Left ventricle myocardium inferior (tissue), 1 donor: ENCODE measurements at regions not wholly inside any gene's neighbourhood (a gene's known extent, or its start where the extent isn't known, plus 50 kb on each side); places are given as distances from the start of the nearest gene placed in this dataset.

Experiments
- DNase-seq: peaks from one replicate; pipeline ENCODE4 v3.0.0-alpha.2; 2020
- H3K27ac ChIP-seq: fragments of 200-600 bp; replicated peaks from 2 replicates; pipeline ENCODE4 v1.8.0; 2021
- H3K27me3 ChIP-seq: fragments of 200-600 bp; 2 replicates; pipeline ENCODE4 v1.8.0; 2021; ENCODE audit warnings: low read depth
- H3K36me3 ChIP-seq: fragments of 200-600 bp; 2 replicates; pipeline ENCODE4 v1.8.0; 2021
- H3K4me1 ChIP-seq: fragments of 200-600 bp; 2 replicates; pipeline ENCODE4 v1.8.0; 2021
- H3K4me3 ChIP-seq: fragments of 200-600 bp; 2 replicates; pipeline ENCODE4 v1.8.0; 2021; ENCODE audit warnings: mild to moderate bottlenecking, moderate library complexity
- H3K9me3 ChIP-seq: fragments of 200-600 bp; replicated peaks from 2 replicates; pipeline ENCODE4 v1.8.0; 2021
- intact Hi-C: fragments of 100-400 bp; cut with micrococcal nuclease; formaldehyde crosslinking; loops from one replicate; pipeline ENCODE4 v1.11.0; 2022
- TF ChIP-seq, protein P1 (sequence below): fragments of 200-600 bp; IDR thresholded peaks from 2 replicates; pipeline ENCODE4 v1.8.0; 2021; ENCODE audit warnings: antibody characterized with exemption, mild to moderate bottlenecking, borderline replicate concordance
- donor health status: DM: no; HTN: yes; CAD: no; lungs with severe emphysema.

DNA sequence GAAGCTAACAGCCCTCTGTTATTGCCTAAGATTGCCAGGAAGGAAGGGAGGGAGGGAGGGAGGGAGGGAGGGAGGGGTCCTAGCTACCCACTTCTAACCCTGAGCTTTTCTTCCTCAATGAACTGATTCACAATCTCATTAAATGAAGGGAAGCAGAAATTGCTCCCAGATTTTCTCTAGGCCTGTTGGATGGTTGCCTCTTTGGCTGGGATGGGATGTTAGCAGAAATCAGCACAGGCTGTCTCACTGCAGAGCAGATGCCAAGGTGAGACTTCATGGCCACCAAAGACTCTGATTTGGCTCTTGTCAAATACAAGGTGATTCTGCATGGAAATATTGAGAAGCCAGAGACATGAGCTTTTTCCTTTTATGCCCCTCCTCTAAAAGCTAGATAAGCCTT lies 578.6 kb downstream of the ACTL7B start:
- no peaks in the 10 kb centered on the region for H3K36me3 ChIP-seq
- TF ChIP-seq, protein P1, sequence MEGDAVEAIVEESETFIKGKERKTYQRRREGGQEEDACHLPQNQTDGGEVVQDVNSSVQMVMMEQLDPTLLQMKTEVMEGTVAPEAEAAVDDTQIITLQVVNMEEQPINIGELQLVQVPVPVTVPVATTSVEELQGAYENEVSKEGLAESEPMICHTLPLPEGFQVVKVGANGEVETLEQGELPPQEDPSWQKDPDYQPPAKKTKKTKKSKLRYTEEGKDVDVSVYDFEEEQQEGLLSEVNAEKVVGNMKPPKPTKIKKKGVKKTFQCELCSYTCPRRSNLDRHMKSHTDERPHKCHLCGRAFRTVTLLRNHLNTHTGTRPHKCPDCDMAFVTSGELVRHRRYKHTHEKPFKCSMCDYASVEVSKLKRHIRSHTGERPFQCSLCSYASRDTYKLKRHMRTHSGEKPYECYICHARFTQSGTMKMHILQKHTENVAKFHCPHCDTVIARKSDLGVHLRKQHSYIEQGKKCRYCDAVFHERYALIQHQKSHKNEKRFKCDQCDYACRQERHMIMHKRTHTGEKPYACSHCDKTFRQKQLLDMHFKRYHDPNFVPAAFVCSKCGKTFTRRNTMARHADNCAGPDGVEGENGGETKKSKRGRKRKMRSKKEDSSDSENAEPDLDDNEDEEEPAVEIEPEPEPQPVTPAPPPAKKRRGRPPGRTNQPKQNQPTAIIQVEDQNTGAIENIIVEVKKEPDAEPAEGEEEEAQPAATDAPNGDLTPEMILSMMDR = no peak

GRCh38 chr9:108275906-108276305 lies 579.9 kb downstream of the ACTL7B start:
- TF ChIP-seq, protein P1 = no peak
- no peak overlapping the region for H3K4me3 ChIP-seq
- no peak overlapping the region for H3K27ac ChIP-seq
- peaks cover 12% of the 10 kb centered on the region for H3K4me1 ChIP-seq
- no peaks in the 10 kb centered on the region for H3K36me3 ChIP-seq
- intact Hi-C loops = no loop called here
- DNase-seq = no peak
- no peaks in the 10 kb centered on the region for H3K9me3 ChIP-seq
- no peaks in the 10 kb centered on the region for H3K27me3 ChIP-seq

More for the DNA sequence above, 578.6 kb downstream of the ACTL7B start:
- Histone ChIP-seq H3K4me3 (no peak overlapping the region), H3K4me1 (peaks cover 6% of the 10 kb centered on the region), H3K27me3 (no peaks in the 10 kb centered on the region), H3K27ac (no peak overlapping the region), H3K9me3 (no peaks in the 10 kb centered on the region)
- no peak for DNase-seq
- intact Hi-C loops = no loop called here

GRCh38 chr9:108274971-108275370 lies 580.8 kb downstream of the ACTL7B start:
- no peaks in the 10 kb centered on the region for H3K9me3 ChIP-seq
- H3K27me3 ChIP-seq = no peaks in the 10 kb centered on the region
- H3K36me3 ChIP-seq = no peaks in the 10 kb centered on the region
- TF ChIP-seq, protein P1 = no peak
- H3K27ac ChIP-seq = no peak overlapping the region
- H3K4me3 ChIP-seq = no peak overlapping the region
- no peak for DNase-seq
- intact Hi-C loops = loop anchor here (5.0 kb wide), 1 partner anchor 793 kb away; no protein-coding TSS in a partner anchor
- peaks cover 12% of the 10 kb centered on the region for H3K4me1 ChIP-seq

DNA sequence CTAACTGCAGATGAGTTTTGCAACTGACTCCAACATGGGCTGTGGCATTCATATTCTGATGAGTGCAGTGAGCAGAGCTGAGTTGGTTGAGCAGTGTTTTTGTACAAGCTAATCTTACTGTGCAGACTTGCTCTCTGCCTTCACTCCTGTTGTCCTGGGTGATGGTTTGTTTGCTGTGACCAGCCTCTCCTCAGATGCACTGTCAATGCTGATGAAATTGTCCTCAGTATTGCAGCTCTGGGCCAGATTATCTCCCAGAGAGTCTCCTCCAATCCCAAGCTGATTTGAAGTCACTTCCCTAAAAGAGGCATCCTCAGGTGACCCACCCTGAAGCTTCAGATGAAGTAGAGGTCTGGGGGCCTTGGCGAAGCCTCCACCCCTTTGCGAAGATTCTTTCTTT lies 581.8 kb downstream of the ACTL7B start:
- Histone ChIP-seq H3K9me3 (no peaks in the 10 kb centered on the region), H3K27me3 (no peaks in the 10 kb centered on the region), H3K4me3 (no peak overlapping the region), H3K4me1 (peaks cover 12% of the 10 kb centered on the region), H3K36me3 (no peaks in the 10 kb centered on the region), H3K27ac (no peak overlapping the region)
- no peak for DNase-seq
- intact Hi-C loops = loop anchor here (5.0 kb wide), 1 partner anchor 792 kb away; no protein-coding TSS in a partner anchor
- TF ChIP-seq, protein P1 = no peak

DNA sequence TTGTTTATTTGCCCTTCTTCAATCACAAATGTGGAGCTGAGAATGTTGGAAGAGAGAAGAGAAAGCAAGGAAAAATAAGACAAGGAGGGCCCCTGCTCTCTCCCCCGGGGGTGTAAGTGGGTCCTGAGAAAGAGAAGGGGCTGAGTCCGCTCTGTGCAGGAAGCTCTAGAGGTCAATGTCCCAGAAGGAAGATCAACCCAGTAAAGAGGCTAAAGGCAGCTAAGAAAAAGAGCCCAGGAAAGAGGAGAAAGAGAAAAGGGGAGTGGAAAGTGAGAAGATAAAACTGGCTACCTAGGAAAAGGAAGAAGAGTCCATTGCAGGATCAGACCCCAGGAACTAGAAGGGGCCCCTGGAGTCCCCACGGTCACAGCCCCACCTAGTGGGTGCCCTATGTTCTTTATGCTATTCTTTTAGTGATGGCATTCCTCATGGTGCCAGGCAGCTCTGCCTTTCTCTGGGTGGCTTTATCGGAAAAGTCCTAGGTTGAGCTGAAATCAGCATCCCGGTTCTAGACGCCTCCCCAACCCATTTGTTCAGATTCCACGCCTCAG lies 583.4 kb downstream of the ACTL7B start:
- peak overlapping the region; percentile 46 for H3K27ac ChIP-seq
- TF ChIP-seq, protein P1 = peak; percentile 75
- no peaks in the 10 kb centered on the region for H3K27me3 ChIP-seq
- peaks cover 12% of the 10 kb centered on the region for H3K4me1 ChIP-seq
- peak; percentile 40 for DNase-seq
- no peaks in the 10 kb centered on the region for H3K9me3 ChIP-seq
- intact Hi-C loops = loop anchor here (5.0 kb wide), 1 partner anchor 790 kb away; no protein-coding TSS in a partner anchor
- peak overlapping the region; percentile 30 for H3K4me3 ChIP-seq
- no peaks in the 10 kb centered on the region for H3K36me3 ChIP-seq
